ENCODE measurements at regions not wholly inside any gene's neighbourhood (a gene's known extent, or its start where the extent isn't known, plus 50 kb on each side); places are given as distances from the start of the nearest gene placed in this dataset.

GRCh38 chr9:113724202-113724601, 151.9 kb upstream of the ZNF618 start:
- TF ChIP-seq, protein P1, sequence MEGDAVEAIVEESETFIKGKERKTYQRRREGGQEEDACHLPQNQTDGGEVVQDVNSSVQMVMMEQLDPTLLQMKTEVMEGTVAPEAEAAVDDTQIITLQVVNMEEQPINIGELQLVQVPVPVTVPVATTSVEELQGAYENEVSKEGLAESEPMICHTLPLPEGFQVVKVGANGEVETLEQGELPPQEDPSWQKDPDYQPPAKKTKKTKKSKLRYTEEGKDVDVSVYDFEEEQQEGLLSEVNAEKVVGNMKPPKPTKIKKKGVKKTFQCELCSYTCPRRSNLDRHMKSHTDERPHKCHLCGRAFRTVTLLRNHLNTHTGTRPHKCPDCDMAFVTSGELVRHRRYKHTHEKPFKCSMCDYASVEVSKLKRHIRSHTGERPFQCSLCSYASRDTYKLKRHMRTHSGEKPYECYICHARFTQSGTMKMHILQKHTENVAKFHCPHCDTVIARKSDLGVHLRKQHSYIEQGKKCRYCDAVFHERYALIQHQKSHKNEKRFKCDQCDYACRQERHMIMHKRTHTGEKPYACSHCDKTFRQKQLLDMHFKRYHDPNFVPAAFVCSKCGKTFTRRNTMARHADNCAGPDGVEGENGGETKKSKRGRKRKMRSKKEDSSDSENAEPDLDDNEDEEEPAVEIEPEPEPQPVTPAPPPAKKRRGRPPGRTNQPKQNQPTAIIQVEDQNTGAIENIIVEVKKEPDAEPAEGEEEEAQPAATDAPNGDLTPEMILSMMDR (conservative IDR thresholded peaks at IDR 0.05; ENCODE audit: low read length) = no peak
- no peak for TF ChIP-seq EZH2phosphoT487 (IDR thresholded peaks at IDR 0.05; ENCODE audit: borderline replicate concordance)
